Activated CD4-positive, alpha-beta T cell treated with anti-CD3 and anti-CD28 coated beads for 48 hours (primary cell): ENCODE measurements at regions not wholly inside any gene's neighbourhood (a gene's known extent, or its start where the extent isn't known, plus 50 kb on each side); places are given as distances from the start of the nearest gene placed in this dataset.

ENCODE experiments used
- DNase-seq: peaks from one replicate; pipeline ENCODE4 v3.0.0-alpha.2; 2020

DNA sequence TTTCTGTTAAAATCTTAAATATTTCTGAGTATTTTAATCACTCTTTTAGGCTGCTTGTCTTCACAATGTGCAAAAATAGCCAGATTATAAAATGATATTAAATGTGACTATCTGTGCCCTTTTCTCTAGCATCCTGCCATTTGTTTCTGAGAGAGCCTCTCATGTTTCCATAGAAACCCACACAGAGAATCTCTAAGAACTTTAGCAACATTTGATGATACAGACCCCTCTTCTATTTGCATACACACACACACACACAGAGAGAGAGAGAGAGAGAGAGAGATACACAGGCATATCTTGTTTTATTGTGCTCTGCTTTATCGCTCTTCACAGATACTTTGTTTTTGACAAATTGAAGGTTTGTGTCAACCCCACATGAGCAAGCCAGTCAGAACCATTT lies 134.5 kb upstream of the DDX18 start:
- DNase-seq = no peak

DNA sequence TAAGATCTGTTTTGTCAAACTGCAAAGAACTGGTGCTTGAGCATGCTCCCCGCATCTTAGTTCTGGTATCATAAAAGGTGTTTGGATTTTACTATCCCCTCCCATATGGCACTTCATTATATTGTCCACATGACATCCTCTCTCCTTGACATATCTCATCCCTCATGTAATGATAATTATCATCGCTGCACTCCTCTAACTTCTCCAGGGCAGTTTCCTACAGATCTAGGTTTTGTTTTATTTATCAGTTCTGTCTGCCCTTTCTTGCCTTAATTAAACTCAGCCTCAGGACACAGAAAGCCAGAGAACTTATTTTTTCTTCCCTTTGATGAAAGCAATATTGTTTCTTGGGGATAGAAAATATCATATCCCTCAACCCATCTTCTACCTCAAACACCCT lies 129.6 kb upstream of the DDX18 start:
- no peak for DNase-seq

DNA sequence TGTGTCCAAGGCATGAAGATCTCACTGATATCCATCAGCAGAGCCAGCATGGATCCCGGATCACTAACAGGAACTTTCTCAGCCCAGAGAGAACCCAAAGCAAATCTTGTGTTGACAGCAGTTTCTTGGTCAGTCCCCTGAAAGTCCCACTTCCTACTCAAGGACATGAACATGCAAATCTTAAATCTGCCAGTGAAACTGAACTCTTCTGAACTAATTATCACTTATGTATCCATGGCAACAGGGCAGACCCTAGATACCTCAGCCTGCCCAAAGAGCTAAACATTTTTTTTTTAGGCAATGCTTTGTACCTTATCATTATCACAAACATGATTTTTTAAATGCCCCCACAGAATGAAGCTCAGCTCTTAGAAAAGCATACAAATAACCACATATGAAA lies 127.8 kb upstream of the DDX18 start:
- no peak for DNase-seq

DNA sequence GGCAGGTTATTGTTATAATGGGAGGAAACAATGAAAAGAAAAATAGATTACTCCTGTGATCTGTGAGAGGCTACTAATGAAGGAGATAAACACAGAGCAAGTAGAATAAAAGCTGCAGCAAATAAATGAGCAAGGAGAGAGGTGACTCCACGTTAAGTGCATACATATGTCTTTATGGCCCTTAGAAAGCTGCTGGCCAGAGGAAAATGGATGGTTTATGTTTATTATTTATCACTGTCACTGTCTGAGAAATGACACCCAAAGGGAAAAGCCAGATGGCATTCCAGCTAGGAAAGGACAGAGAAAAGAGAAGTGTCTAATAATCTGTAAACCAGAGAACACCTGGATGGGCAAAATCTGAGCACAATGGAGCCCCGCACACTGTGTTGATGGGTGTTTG lies 122.9 kb upstream of the DDX18 start:
- no peak for DNase-seq

DNA sequence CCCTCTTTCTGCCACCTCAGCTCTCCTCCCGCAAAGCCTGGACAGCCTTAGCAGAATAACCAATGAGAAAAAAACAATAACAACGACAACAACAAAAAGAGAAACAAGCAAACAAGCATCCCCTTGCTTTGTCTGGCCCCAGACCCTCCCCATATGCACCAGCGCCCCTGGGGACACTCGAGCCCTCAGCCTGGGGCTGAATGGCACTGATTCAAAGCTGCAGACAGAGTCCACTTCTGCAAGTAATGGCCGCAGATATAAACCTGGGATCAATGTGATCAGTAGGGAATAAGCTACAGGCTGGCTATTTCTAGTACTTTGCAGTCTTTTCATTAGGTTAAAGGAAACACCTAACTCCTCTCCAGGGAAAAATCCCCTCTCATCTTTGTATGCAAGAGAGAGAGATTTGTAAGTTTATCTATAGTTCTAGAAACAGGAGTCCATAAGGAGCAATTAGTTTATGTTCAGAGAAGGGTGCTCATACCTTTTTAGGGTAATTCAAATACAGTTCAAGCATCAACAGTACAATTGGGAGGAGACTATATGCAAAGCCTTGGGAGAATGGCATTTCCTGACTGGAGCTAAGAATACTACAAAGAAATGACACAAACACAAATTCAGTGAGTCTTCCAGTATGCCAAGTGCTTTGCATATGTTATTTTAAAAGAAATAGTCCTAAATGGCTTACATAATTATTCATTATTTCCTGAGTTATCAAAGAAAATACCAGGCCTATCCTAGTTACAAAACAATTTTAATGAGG lies 122.3 kb upstream of the DDX18 start:
- no peak for DNase-seq

DNA sequence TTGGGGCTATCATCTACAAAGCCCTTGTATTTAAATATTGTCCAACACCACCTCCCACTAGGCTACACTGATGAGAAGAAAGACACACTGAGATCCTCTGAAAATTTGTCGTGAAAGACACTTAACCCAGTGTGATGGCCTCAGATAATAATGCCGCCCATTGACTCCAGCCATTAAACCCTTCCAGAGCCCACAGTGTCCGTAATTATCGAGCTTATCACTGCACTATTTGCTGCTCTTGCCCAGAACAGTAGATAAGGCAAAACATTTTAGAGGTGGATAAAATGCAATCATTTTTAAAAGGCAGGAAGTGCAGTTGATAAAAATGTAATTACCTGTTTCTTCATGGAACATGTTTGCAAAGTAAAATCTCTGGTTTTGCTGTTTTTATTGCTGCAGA lies 121.3 kb upstream of the DDX18 start:
- DNase-seq = no peak

DNA sequence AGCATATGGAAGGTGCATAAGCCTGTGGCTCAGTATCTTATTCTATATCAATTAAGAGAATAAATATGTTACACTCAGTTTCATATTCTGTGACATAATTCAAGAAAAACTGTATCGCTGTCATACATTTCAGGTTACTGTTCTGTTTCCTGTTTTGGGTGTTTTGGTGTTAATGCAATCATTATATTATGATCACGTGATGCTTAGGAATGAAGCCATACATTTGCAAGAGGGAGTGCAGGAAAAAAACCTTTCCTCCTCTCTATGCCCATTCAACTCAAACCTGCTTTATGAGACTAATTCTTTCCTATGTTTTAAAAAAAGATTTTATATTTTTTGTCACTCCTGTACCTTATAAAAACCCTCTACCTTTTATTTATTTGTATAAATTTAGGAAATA lies 120.8 kb upstream of the DDX18 start:
- no peak for DNase-seq

DNA sequence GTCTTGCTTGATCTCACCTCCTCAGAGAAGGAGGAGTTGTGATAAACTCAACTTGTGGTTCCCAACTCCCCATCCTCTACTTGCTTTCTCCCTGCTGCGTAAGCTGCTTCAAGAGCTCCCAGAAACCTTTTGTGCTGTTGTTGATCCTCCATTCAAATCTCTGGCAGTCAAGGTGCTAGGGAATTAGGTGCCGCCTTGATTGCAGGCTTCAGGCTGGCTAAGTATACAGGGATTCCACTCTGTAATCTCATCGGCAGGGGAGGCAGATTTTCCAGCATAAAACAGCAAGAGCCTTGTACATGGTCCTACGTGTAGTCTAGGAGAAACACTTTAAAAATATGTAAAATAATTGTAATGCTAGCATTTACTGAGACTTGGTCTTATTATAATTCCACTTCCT lies 116.2 kb upstream of the DDX18 start:
- DNase-seq = no peak

DNA sequence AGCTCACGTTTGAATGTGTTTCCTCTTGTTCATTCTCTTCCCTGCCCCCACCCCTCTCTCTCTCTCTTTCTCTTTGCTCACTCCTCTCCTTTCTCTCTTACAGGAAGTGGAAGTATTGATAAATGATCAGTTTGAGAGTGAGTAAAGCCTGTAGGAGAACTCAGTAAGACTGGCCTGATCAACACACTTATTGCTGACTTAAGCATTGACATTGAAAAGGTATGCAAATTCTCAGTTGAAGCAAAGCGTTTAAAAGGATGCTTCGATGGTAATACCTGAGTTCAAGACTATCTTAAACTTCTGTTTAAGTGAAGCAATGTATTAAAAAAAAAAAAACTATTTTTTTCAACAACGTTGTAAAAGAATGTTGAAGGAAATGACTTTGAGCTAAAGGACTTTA lies 115.7 kb upstream of the DDX18 start:
- no peak for DNase-seq

DNA sequence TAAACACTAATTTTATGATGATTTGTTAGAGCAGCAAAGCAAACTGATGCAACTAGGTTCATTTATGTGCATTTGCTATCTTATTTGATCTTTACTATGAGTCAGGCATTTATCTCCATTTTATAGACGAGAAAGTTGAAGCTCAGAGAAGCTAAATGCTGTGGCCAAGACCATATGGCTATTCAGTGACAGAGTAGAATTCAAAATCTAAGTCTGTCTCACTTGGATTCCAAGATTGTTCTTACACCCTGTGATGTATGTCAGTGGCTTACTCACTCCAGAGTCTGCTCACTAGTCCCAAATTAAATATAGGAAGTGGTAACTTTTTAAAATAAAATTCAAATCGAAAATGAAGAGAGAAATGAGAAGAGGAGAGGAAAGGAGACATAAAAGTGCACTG lies 114.0 kb upstream of the DDX18 start:
- DNase-seq = no peak

DNA sequence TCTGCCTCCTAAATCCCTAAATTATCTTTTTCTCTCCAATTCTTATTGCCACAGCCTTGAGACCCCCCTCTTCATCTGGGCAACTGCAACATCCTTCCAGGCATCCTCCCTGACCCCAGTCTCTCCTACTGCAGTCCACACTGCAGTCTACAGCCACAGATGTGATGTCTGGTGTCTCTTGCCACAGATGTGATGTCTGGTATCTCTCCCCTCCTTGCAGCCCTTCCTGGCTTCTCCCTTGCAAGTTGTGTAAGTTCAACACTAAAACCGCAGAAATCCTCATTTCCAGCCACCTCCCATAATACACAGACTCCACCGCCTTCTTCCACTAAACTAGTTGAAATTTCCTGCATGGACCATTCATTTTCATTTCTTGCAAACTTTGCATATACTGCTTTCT lies 113.1 kb upstream of the DDX18 start:
- no peak for DNase-seq

DNA sequence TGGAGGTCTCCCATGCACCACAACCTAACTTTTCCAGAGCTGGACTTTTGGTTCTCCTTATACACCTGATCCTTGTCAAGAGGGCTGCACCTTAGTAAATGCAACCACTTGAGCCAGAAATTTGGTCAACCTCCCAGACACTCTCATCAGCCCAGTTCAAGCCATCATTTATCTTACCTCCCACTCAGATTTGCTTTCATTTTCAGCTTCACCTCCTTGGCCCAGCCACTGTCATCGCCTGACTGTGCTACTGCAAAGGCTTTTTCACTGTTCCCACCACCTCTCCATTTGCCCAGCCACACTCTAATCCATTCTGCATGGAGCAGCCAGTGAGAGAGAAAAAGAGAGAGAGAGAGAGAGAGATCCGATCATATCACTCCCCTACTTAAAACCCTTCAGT lies 112.4 kb upstream of the DDX18 start:
- DNase-seq = no peak

DNA sequence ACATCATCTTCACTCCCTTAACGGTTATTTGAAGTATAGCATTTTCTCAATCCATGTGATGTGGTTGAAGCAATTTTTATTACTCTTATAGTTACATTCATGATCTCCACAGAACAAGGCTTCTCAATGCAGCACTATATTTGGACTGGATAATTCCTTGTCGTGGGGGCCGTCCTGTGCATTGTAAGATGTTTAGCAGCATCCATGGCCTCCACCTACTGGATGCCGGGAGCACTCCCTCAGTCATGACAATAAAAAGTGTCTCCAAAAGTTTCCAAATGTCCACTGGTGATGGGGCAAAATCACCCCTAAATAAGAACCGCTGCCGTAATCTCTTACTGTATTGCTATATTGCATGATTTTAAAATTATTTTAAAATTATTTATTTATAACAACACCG lies 110.6 kb upstream of the DDX18 start:
- no peak for DNase-seq

DNA sequence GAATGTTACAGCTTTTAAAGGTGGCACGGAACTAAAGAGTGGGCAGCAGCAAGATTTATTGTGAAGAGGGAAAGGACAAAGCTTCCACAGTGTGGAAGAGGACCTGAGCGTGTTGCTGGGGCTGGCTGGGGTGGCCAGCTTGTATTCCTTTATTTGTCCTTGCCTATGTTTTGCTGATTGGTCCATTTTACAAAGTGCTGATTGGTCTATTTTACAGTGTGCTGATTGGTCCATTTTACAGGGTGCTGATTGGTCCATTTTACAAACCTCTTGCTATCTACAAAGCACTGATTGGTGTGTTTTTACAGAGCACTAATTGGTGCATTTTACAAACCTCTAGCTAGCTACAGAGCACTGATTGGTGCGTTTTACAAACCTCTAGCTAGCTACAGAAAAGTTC lies 109.7 kb upstream of the DDX18 start:
- DNase-seq = no peak

DNA sequence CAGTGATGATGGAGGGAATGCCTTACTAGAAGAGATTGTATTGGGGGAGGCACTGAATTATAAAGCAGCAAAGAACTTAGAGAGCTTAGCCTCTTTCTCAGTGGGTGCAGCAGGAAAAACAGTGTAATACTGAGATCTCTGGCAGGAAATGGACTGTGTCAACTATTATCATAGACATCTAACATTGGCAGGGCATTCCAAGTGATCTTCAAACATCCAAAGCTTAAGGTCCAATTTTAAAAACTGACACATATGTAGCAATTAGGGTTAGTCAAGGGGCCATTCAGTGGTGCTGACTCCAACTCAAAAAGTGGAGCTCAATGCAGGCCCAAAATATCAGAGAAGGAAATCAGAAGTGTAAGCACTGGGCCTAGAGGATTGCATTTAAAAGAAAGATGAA lies 106.6 kb upstream of the DDX18 start:
- DNase-seq = no peak

DNA sequence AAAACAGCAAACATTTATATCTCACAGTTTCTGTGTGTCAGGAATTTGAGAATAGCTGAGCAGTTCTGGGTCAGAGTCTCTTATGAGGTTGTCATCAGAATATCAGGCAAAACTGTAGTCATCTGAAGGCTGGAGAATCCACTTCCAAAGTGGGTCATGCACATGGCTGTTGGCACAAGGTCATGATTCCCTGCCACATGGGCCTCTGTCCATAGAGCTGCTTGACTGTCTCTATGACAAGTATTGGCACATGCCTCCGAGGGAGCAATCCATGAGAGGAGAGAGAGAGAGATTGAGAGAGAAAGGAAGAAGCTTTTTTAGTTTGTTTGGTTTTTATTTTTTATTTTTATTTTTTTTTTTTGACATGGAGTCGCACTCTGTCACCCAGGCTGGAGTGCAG lies 101.8 kb upstream of the DDX18 start:
- no peak for DNase-seq

DNA sequence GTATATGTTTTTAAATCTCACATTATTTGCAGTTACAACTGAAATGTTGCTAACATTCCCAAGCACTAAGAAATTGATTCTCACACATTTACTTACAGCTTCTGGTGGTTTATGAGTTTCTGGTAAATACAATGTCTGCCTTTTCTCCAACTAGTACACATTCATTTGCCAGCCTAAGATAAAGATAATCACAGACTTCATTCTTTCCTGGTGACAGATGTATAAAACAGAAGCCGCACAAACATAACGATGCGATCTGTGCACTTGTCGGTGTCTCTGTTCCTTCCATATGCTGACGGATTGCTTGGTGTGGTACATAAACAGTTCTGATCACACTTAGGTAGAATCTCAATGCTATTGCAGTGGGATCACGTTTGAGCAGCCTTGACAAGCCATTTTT lies 100.4 kb upstream of the DDX18 start:
- DNase-seq = no peak

DNA sequence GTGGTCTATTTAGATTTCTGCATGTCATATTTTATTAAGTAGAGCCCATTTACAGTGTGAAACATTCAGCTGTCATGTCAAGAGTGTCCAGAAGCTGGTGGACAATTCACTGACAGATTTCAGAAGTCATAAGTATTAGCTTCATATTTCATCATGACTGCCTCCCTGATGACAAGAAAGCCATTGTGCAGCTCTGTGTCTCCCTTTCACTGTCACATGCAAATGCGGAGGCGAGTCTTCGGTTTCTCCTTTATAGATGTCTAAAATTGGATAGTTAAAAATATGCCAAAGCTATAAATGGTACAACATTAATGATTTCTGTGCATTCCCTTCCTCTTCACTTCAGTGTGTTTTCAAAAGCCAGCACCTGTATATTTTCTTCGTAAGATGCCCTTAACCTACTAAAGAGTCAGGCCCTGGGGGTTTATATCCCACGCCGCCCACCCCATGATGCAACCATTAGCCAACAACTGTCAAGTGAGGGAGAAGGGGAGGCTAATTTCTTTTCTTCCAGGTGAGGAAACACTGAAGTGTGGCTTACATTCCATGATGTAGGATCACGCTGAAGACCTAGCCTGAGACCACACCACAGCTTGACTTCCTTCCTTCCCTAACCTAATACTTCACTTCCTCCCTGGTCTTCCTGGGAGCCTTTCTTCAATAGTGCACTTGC lies 99.6 kb upstream of the DDX18 start:
- no peak for DNase-seq

DNA sequence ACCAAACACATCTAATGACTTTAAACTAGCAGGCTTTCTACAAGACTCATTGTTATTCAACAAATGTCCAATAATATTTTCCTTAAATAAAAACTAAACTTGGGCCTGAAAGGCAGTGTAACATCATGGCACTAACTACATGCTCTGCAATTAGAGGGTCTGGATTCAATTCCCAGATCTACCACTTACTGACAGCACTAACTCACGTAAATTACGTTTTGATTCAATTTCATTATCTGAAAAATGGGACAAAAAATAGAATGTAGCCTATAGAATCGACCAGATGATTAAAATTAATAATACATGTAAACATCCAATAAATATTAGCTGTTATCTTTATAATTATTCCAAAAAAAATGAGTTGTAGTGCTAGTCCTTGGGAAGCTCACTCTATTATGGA lies 98.0 kb upstream of the DDX18 start:
- no peak for DNase-seq

DNA sequence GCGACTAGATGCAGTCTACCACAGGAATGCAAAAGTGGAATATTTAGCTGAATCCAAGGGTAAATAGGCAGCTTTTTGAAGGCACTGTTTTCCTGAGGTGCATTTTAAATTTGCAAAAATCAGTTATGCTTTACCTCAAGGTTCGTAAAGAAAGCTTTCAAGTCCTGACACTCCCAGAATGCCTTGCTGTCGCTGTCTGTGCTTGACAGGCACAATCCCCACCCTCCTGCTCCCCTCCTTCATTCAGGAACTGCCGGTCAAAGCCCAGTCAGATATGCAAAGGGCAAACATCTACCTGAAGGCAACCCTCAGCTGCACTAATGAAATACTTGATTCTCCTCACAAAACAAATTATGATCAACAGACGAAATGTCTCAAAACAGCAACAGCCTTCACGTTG lies 97.4 kb upstream of the DDX18 start:
- no peak for DNase-seq

DNA sequence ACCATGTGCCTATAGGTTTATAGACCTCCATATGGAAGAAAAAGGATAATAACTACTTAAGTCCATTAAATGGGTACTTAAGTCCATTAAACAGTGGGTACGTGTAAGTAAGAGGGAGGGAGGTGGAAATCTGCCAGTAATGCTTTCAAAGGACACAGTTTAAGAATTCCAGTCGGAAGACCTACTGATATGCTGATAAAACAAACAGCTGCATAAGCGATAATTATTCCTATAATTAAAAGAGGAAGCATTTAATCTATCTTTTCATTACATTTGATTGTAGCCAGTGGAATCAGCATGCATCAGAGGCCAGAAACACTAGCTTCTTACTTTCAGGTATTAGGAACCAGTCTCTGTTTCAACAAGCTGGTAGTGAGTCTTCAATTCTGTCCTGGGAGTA lies 96.4 kb upstream of the DDX18 start:
- DNase-seq = no peak

DNA sequence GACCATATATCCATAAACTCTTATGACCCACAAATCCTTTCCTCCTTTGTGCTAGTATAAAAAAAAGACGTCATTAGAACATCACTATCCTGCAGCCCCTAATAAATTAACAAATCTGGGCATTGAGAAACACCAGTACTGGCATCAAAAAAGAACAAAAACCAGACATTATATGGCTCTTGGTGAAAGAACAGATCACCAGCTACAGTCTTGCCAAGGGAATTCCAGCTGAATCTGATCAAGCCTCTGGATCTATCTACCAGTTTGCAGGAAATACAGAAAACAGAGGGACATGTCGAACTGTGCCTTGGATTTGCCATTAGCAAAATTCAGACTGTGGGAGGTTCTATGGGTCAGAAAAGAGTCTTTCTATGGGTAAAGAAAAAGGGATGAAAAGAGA lies 93.7 kb upstream of the DDX18 start:
- no peak for DNase-seq

DNA sequence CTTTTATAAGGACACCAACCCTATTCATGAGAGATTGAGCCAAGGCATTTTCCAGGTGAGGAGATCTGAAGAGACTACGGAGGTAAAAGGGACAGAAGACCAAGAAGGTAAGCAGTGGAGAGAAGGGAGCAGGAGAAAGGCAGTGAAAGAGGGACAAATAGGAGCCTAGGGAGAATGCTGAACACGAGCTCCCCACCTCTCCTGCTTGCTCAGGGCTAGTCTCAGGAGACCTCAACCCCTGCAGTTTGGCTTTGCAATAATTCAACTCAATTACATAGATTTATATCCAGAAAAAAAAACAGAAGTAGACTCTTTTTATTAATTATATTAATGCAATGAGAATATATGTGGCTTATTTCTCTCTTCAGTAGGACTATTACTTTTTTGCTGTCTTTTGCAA lies 91.0 kb upstream of the DDX18 start:
- DNase-seq = no peak

DNA sequence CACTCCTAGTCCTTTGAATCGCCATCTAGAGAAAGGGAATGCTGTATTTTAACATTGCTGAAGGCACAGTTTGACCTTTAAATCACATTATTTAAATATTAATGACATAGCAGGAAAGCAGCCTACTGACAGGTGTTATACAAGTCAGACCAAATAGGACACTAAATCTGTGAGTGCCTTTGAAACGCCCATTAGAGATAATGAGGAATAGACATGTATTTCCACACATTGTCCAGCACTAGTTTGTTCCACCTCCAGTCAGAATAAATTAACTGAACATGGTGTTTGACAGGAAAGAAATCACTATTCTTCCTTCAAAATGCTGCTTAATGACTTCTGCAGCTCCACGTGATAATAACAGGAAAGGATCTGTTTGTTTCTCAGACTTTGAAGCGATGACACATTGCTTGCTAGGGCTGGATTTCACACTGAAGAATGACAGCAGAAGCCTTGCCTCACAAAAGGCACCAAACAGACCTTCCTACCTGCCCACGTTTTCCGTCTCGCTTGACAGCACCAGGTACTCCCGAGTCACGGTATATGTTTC lies 90.5 kb upstream of the DDX18 start:
- DNase-seq = no peak

DNA sequence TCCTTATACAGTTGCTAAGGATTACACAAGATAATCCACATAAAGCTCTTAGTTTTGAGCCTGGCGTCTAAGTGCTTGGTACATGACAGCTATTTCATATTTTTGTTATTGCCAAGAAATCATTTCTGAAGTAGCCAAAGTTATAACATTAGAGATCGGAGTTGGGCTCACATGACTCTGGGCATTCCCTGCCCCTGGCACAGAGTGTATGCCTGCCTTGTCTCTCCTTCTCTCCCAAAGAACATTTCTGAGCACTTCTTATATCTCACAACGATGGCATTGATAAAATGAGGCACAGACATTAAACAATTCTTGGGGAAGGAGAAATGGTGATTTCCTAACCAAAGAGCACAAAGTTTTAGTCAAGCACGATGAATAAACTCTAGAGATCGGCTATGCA lies 87.7 kb upstream of the DDX18 start:
- no peak for DNase-seq
